Ishikawa (cell line): ENCODE measurements at regions not wholly inside any gene's neighbourhood (a gene's known extent, or its start where the extent isn't known, plus 50 kb on each side); places are given as distances from the start of the nearest gene placed in this dataset.

Experiments used
- CEBPB ChIP-seq: IDR thresholded peaks from 2 replicates; pipeline ENCODE4 v1.6.1; 2012
- CREB1 ChIP-seq: IDR thresholded peaks from 2 replicates; pipeline ENCODE4 v1.6.1; 2012; ENCODE audit warnings: low read depth
- EGR1 ChIP-seq: IDR thresholded peaks from 2 replicates; pipeline ENCODE4 v1.6.1; 2012
- EP300 ChIP-seq: IDR thresholded peaks from 2 replicates; pipeline ENCODE4 v1.6.1; 2012; ENCODE audit warnings: borderline replicate concordance
- FOXM1 ChIP-seq: IDR thresholded peaks from 2 replicates; pipeline ENCODE4 v1.6.1; 2012; ENCODE audit warnings: low read depth, borderline replicate concordance
- NFIC ChIP-seq: IDR thresholded peaks from 2 replicates; pipeline ENCODE4 v1.6.1; 2012
- RAD21 ChIP-seq: IDR thresholded peaks from 2 replicates; pipeline ENCODE4 v1.6.1; 2012; ENCODE audit warnings: low read depth
- REST ChIP-seq: IDR thresholded peaks from 2 replicates; pipeline ENCODE4 v1.6.1; 2012; ENCODE audit warnings: low read depth, mild to moderate bottlenecking
- TAF1 ChIP-seq: IDR thresholded peaks from 2 replicates; pipeline ENCODE4 v1.6.1; 2012; ENCODE audit warnings: low read depth, mild to moderate bottlenecking
- TCF12 ChIP-seq: IDR thresholded peaks from 2 replicates; pipeline ENCODE4 v1.6.1; 2012; ENCODE audit warnings: low read depth
- TEAD4 ChIP-seq: IDR thresholded peaks from 2 replicates; pipeline ENCODE4 v1.6.1; 2012
- YY1 ChIP-seq: IDR thresholded peaks from 2 replicates; pipeline ENCODE4 v1.6.1; 2012; ENCODE audit warnings: low read depth
- ZBTB7A ChIP-seq: IDR thresholded peaks from 2 replicates; pipeline ENCODE4 v1.6.1; 2012; ENCODE audit warnings: low read depth
- TF ChIP-seq, protein P1 (sequence below): IDR thresholded peaks from 2 replicates; pipeline ENCODE4 v1.6.1; 2012
- TF ChIP-seq, protein P2 (sequence below): IDR thresholded peaks from 2 replicates; pipeline ENCODE4 v1.6.1; 2012

GRCh38 chr1:72891976-72892375 lies 609.6 kb upstream of the NEGR1 start:
- TF ChIP-seq TCF12 (no peak), RAD21 (no peak), EP300 (no peak)
- TF ChIP-seq, protein P1, sequence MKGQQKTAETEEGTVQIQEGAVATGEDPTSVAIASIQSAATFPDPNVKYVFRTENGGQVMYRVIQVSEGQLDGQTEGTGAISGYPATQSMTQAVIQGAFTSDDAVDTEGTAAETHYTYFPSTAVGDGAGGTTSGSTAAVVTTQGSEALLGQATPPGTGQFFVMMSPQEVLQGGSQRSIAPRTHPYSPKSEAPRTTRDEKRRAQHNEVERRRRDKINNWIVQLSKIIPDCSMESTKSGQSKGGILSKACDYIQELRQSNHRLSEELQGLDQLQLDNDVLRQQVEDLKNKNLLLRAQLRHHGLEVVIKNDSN: no peak

DNA sequence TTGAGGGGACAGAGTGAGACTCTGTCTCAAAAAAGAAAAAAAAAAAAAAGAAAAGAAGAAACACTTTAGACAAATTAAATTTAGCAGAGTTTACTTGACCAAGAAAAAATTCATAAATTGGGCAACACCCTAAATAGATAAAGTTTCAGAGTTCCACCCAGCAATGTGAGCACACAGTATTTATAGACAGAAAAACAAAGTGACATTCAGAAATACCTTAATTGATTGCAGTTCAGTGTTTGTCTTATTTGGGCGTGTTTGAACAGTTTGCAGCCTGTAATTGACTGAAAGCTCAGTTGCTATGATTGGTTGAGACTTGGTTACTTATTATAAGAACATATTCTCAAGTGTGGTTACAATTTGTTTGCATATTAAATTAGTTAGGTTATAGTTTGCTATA lies 603.5 kb upstream of the NEGR1 start:
- TF ChIP-seq FOXM1 (no peak), CREB1 (no peak), EGR1 (no peak), NFIC (no peak), REST (no peak)
- TF ChIP-seq, protein P1: no peak

GRCh38 chr1:72885017-72885416 lies 602.7 kb upstream of the NEGR1 start:
- TF ChIP-seq TEAD4: no peak
- TF ChIP-seq TAF1: no peak
- no peak for TF ChIP-seq CREB1
- no peak for TF ChIP-seq CEBPB
- no peak for TF ChIP-seq REST
- TF ChIP-seq EP300: no peak

DNA sequence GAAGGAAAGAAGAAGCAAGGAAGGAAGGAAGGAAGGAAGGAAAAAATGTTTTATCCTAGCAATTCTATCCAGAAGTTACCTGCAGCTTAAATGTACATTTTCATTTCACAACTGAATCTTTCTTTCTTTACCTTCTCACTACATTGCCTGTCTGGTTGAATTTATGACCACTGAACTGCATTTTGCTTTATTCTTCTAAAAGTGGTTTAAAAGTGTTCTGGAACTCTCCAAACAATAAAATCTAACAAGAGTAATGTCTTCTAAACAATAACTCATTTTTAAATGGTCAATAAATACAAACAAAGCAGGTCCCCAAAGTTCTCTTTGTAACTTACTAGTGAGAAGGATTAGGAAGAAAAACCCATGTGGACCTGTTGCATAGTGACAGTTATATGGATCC lies 587.5 kb upstream of the NEGR1 start:
- TF ChIP-seq FOXM1 (no peak), RAD21 (no peak), EP300 (no peak)

DNA sequence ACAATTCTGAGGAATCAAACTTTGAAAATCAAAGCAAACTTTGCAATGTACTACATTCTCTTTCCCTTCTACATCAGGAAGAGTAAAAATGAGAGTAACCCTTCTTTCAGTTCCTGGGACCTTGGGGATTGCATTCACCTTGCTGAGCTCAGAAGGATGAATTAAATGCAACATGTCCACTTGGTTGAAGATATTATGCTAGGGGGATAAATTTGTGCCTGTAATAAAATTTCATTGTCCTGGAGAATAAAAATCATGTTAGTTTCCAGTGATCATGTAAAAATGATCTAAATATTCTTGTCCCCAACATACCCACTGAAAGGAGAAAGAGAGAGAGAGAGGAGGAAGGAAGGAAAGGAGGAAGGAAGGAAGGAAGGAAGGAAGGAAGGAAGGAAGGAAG lies 587.1 kb upstream of the NEGR1 start:
- TF ChIP-seq EGR1: no peak

- TF ChIP-seq, protein P2, sequence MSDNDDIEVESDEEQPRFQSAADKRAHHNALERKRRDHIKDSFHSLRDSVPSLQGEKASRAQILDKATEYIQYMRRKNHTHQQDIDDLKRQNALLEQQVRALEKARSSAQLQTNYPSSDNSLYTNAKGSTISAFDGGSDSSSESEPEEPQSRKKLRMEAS: no peak
- TF ChIP-seq TEAD4 (no peak), ZBTB7A (no peak), EP300 (no peak), NFIC (no peak), TCF12 (no peak), TAF1 (no peak), REST (no peak), CEBPB (no peak), FOXM1 (no peak), YY1 (no peak), EGR1 (no peak), RAD21 (no peak), CREB1 (no peak)
- TF ChIP-seq, protein P1: no peak
Measured at GRCh38 chr1:72851597-72851996, 569.3 kb upstream of the NEGR1 start.
